Activated naive CD8-positive, alpha-beta T cell treated with anti-CD3 and anti-CD28 coated beads for 36 hours (primary cell): ENCODE measurements at regions not wholly inside any gene's neighbourhood (a gene's known extent, or its start where the extent isn't known, plus 50 kb on each side); places are given as distances from the start of the nearest gene placed in this dataset.

Source experiments
- DNase-seq: peaks from one replicate; pipeline ENCODE4 v3.0.0; 2021
- H3K27ac Mint-ChIP-seq: one replicate; pipeline ENCODE4 v1.8.0; 2022; ENCODE audit warnings: mild to moderate bottlenecking, moderate library complexity, mixed read lengths
- H3K27me3 Mint-ChIP-seq: one replicate; pipeline ENCODE4 v1.8.0; 2022; ENCODE audit warnings: mild to moderate bottlenecking, mixed read lengths
- H3K36me3 Mint-ChIP-seq: one replicate; pipeline ENCODE4 v1.8.0; 2021; ENCODE audit warnings: mild to moderate bottlenecking, mixed read lengths
- H3K4me1 Mint-ChIP-seq: one replicate; pipeline ENCODE4 v1.8.0; 2021; ENCODE audit warnings: mixed read lengths
- H3K4me3 Mint-ChIP-seq: one replicate; pipeline ENCODE4 v1.8.0; 2022; ENCODE audit warnings: mild to moderate bottlenecking, moderate library complexity, mixed read lengths
- H3K9me3 Mint-ChIP-seq: one replicate; pipeline ENCODE4 v1.8.0; 2022; ENCODE audit warnings: mixed read lengths

- Mint-ChIP-seq H3K4me3 (no peak overlapping the region), H3K4me1 (no peaks in the 10 kb centered on the region), H3K27ac (no peak overlapping the region), H3K9me3 (no peaks in the 10 kb centered on the region), H3K36me3 (no peaks in the 10 kb centered on the region), H3K27me3 (peaks cover 4% of the 10 kb centered on the region)
- no peak for DNase-seq
These were observed 290.9 kb upstream of the RGMB start for GRCh38 chr5:98482321-98483300.

DNA sequence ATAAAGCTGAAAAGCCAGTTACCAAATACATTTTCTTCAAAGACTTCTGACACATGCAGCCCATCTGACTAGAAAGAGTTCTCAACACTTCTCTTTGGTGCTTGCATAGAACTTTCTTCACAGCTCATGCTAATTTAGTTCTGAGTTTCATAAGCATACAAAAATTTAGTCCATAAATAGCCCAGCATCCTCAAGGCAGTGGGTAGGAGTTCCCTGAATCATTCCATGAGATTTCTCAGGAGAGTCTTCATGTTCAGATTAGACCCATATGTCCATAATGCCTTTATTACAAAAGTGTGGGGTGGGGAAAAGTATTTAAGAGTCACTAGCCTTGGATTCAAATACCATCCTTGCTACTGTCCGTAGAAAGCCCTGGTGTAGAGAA is 290.2 kb upstream of the RGMB start:
- no peaks in the 10 kb centered on the region for H3K9me3 Mint-ChIP-seq
- no peak overlapping the region for H3K27ac Mint-ChIP-seq
- H3K4me3 Mint-ChIP-seq = no peak overlapping the region
- H3K36me3 Mint-ChIP-seq = no peaks in the 10 kb centered on the region
- DNase-seq = no peak
- no peaks in the 10 kb centered on the region for H3K4me1 Mint-ChIP-seq
- H3K27me3 Mint-ChIP-seq = peaks cover 4% of the 10 kb centered on the region

- H3K27ac Mint-ChIP-seq = no peak overlapping the region
- no peak overlapping the region for H3K4me3 Mint-ChIP-seq
- no peaks in the 10 kb centered on the region for H3K36me3 Mint-ChIP-seq
- H3K27me3 Mint-ChIP-seq = no peaks in the 10 kb centered on the region
- no peak for DNase-seq
- peaks cover 9% of the 10 kb centered on the region for H3K9me3 Mint-ChIP-seq
- no peaks in the 10 kb centered on the region for H3K4me1 Mint-ChIP-seq
These were observed 284.4 kb upstream of the RGMB start for GRCh38 chr5:98489021-98489420.

GRCh38 chr5:98490348-98490747 is 283.1 kb upstream of the RGMB start:
- Mint-ChIP-seq H3K4me3 (no peak overlapping the region), H3K27me3 (no peaks in the 10 kb centered on the region), H3K27ac (no peak overlapping the region), H3K4me1 (no peaks in the 10 kb centered on the region), H3K36me3 (no peaks in the 10 kb centered on the region), H3K9me3 (peaks cover 9% of the 10 kb centered on the region)
- no peak for DNase-seq

DNA sequence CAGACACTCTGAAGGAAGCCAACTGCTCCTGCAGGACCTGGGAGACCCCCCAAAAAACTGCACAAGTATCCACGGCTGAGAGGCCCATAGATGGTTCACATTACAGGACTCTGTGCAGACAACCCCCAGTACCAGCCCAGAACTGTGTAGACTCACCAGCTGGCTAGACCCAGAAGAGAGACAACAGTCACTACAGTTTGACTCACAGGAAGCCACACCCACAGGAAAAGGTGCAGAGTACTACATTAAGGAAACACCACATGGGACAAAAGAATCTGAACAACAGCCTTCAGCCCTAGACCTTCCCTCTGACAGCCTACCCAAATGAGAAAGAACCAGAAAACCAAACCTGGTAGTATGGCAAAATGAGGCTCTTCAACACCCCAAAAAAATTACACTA is 281.2 kb upstream of the RGMB start:
- H3K27ac Mint-ChIP-seq = no peak overlapping the region
- peaks cover 9% of the 10 kb centered on the region for H3K9me3 Mint-ChIP-seq
- H3K36me3 Mint-ChIP-seq = no peaks in the 10 kb centered on the region
- H3K4me3 Mint-ChIP-seq = no peak overlapping the region
- no peak for DNase-seq
- H3K27me3 Mint-ChIP-seq = no peaks in the 10 kb centered on the region
- no peaks in the 10 kb centered on the region for H3K4me1 Mint-ChIP-seq

- no peak overlapping the region for H3K27ac Mint-ChIP-seq
- DNase-seq = no peak
- peaks cover 9% of the 10 kb centered on the region for H3K9me3 Mint-ChIP-seq
- no peak overlapping the region for H3K4me3 Mint-ChIP-seq
- H3K36me3 Mint-ChIP-seq = no peaks in the 10 kb centered on the region
- H3K4me1 Mint-ChIP-seq = no peaks in the 10 kb centered on the region
- H3K27me3 Mint-ChIP-seq = no peaks in the 10 kb centered on the region
These were observed 276.0 kb upstream of the RGMB start for GRCh38 chr5:98497418-98497817.

DNA sequence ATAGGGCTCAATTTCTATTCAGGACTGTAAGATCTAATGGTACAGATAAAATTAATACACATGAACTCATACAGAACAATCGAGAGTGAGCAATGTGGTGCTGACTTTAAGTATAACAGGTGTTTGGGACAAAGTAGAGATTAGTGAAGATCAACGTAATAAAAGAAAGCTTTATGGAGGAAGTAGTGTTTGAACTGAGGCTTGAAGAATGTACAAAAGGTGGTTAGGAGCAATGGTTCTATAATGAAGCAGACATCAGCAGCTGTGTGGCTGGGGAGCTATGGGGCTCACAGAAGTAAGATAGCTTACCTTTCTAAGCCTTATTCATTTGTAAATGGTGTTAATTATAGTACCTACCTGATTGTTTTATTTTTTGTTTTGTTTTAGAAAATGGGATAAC is 275.4 kb upstream of the RGMB start:
- no peak for DNase-seq
- H3K9me3 Mint-ChIP-seq = peaks cover 6% of the 10 kb centered on the region
- H3K4me3 Mint-ChIP-seq = no peak overlapping the region
- H3K36me3 Mint-ChIP-seq = no peaks in the 10 kb centered on the region
- H3K27me3 Mint-ChIP-seq = no peaks in the 10 kb centered on the region
- no peak overlapping the region for H3K27ac Mint-ChIP-seq
- no peaks in the 10 kb centered on the region for H3K4me1 Mint-ChIP-seq

DNA sequence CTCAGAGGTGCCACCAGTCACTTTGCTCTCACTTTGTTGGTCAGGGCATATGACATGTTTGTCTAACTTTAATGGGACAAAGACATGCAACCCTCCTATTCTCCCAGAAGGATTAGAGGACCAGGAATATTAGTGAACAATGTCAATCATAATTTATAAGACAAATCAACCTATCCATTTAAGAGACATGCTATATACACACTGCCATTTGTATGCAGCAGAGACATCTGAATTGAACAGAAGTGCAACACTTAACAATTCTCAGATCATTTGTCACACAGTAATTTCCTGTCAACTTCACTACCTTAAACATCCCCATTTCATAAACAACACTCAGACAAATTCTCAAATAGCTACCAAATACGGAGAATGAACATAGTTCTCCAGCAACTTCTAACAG is 273.6 kb upstream of the RGMB start:
- Mint-ChIP-seq H3K9me3 (no peaks in the 10 kb centered on the region), H3K27ac (no peak overlapping the region)
- DNase-seq = no peak

GRCh38 chr5:98500811-98501210 is 272.7 kb upstream of the RGMB start:
- no peaks in the 10 kb centered on the region for H3K27me3 Mint-ChIP-seq
- no peak for DNase-seq
- H3K27ac Mint-ChIP-seq = no peak overlapping the region
- H3K4me1 Mint-ChIP-seq = no peaks in the 10 kb centered on the region
- no peak overlapping the region for H3K4me3 Mint-ChIP-seq
- no peaks in the 10 kb centered on the region for H3K36me3 Mint-ChIP-seq
- no peaks in the 10 kb centered on the region for H3K9me3 Mint-ChIP-seq

More for the DNA sequence above, 273.6 kb upstream of the RGMB start:
- no peaks in the 10 kb centered on the region for H3K36me3 Mint-ChIP-seq
- H3K4me1 Mint-ChIP-seq = no peaks in the 10 kb centered on the region
- no peaks in the 10 kb centered on the region for H3K27me3 Mint-ChIP-seq
- H3K4me3 Mint-ChIP-seq = no peak overlapping the region

DNA sequence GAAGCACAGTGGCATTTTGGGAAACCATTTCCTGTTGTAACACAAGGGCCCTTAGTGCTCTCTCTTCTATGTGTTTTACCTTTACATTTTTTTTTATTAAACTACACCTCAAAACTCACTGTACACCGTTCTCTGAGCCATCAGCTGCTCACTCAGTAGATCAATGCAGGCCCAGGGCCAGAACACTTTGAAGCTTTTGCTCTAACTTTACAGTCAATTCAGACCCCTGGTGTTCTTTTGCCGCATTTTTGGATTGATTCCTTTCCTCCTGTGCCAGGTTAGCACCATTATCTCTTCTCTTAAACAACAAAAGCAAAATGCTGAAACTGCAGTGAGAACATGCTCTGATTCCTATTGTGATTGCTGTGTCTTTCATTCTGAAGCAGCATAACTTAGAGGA is 269.8 kb upstream of the RGMB start:
- Mint-ChIP-seq H3K27me3 (no peaks in the 10 kb centered on the region), H3K27ac (no peak overlapping the region), H3K36me3 (no peaks in the 10 kb centered on the region), H3K4me3 (no peak overlapping the region), H3K4me1 (no peaks in the 10 kb centered on the region), H3K9me3 (no peaks in the 10 kb centered on the region)
- no peak for DNase-seq

DNA sequence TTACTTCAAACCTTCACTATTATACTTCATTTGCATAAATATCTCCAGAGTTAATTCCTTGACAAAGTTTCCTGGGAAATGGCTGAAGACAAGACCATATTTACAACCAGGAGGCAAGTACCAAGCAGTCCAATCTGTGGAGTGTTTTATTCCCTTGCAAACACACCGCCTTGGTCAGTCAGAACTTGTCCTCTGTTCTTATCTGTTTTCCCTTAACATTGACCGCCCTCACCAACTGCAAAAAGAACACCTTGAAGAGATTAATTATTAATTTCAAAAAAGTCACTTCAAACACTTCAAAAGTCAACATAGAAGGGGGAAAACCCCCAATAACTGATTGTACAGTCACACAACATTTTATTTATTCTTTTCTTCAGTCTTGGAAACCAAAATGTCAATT is 269.0 kb upstream of the RGMB start:
- no peaks in the 10 kb centered on the region for H3K36me3 Mint-ChIP-seq
- no peak for DNase-seq
- H3K27me3 Mint-ChIP-seq = no peaks in the 10 kb centered on the region
- H3K4me3 Mint-ChIP-seq = no peak overlapping the region
- H3K27ac Mint-ChIP-seq = no peak overlapping the region
- no peaks in the 10 kb centered on the region for H3K9me3 Mint-ChIP-seq
- H3K4me1 Mint-ChIP-seq = no peaks in the 10 kb centered on the region

DNA sequence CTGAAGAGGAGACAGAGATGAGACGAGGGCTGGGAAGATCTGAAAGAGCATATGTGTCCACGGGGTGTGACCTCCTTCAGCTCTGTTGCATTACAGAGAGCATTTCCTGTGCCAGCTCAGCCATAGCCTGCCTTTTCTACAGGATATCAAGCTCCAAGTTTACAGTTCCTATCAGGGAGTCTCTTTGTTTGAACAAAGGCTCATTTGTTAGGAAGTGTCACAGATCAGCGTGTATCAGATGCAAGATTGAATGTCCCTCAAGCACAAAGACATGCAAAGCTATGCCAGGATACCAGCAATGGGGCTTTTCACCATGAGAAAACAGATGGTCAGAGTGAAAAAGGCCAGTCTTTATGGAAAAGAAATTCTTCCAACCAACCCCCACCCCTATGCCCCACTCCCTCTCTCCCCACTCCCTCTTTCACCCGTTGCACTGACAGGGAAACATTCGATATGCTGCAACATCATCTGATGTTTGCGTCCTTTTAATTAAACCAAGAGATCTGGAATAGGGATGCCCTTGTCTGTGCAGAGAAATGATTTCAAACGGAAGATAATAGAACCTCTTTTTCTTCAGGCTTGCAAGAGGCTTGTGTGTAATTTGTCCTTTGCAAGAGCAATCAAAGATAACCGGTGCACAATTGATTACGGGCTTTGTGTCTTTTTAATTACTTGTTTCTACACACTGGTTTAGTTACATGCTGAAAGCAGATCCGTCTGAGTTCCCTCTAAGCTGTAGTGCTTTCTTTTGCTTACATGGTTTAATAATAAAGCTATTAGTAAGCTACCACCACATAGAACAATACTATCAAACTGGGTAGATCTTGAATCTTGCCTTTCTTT is 263.1 kb upstream of the RGMB start:
- H3K9me3 Mint-ChIP-seq = no peaks in the 10 kb centered on the region
- no peaks in the 10 kb centered on the region for H3K36me3 Mint-ChIP-seq
- DNase-seq = no peak
- no peaks in the 10 kb centered on the region for H3K4me1 Mint-ChIP-seq
- H3K27me3 Mint-ChIP-seq = no peaks in the 10 kb centered on the region
- H3K27ac Mint-ChIP-seq = no peak overlapping the region
- no peak overlapping the region for H3K4me3 Mint-ChIP-seq

DNA sequence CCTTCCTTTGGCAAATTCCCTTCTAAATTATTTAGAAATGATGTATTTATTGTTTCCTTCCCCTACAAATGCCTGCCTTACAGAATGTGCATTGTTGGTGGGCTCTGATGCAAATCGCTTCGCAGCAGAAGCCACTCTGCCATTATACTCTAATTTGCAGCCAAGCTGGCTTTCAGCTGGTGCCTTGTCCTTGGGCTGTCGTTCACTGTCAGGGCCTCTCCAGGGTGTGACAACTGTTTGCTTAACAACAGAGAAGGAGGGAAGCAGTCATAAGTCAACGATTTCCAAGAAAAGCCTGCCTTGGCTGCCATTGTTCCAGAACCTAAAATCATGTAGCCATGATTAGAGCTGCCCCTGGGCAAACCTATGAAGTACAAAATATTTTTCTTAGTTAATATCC is 260.1 kb upstream of the RGMB start:
- DNase-seq = no peak
- Mint-ChIP-seq H3K27me3 (no peaks in the 10 kb centered on the region), H3K36me3 (no peaks in the 10 kb centered on the region), H3K9me3 (no peaks in the 10 kb centered on the region), H3K27ac (no peak overlapping the region), H3K4me1 (no peaks in the 10 kb centered on the region), H3K4me3 (no peak overlapping the region)

GRCh38 chr5:98514215-98514614 is 259.2 kb upstream of the RGMB start:
- Mint-ChIP-seq H3K27me3 (no peaks in the 10 kb centered on the region), H3K9me3 (no peaks in the 10 kb centered on the region), H3K36me3 (no peaks in the 10 kb centered on the region), H3K4me3 (no peak overlapping the region), H3K4me1 (no peaks in the 10 kb centered on the region), H3K27ac (no peak overlapping the region)
- DNase-seq = no peak

DNA sequence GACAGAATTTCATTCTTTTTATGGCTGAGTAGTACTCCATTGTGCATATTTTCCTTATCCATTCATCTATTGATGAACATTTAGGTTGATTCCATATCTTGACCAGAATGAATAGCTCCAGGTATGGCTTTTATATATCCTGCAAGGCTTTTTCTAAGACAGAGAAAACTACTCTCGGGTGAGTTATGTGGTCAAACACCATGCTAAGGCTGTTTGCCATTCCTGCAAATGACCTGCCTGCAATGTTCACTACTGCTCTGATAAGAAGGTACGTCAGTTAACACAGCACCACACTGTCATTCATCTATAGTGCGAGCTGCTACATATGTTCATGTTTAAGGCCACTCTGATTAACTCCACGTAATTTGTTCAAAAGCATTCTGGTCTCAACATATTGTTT is 256.8 kb upstream of the RGMB start:
- no peak overlapping the region for H3K27ac Mint-ChIP-seq
- no peaks in the 10 kb centered on the region for H3K4me1 Mint-ChIP-seq
- no peak overlapping the region for H3K4me3 Mint-ChIP-seq
- no peak for DNase-seq
- no peaks in the 10 kb centered on the region for H3K27me3 Mint-ChIP-seq
- H3K36me3 Mint-ChIP-seq = no peaks in the 10 kb centered on the region
- H3K9me3 Mint-ChIP-seq = no peaks in the 10 kb centered on the region
